HG02678 (cell line): ENCODE measurements at regions not wholly inside any gene's neighbourhood (a gene's known extent, or its start where the extent isn't known, plus 50 kb on each side); places are given as distances from the start of the nearest gene placed in this dataset.
A peak's percentile ranks its signal among the peaks of the same experiment; 100 is the strongest.

Experiments used
- ATAC-seq: cut with Tn5 transposase; IDR thresholded peaks from one replicate; pipeline ENCODE4 v1.9.1; 2021; ENCODE audit warnings: mild to moderate bottlenecking, moderate library complexity; ENCODE audit not compliant: unreplicated experiment

DNA sequence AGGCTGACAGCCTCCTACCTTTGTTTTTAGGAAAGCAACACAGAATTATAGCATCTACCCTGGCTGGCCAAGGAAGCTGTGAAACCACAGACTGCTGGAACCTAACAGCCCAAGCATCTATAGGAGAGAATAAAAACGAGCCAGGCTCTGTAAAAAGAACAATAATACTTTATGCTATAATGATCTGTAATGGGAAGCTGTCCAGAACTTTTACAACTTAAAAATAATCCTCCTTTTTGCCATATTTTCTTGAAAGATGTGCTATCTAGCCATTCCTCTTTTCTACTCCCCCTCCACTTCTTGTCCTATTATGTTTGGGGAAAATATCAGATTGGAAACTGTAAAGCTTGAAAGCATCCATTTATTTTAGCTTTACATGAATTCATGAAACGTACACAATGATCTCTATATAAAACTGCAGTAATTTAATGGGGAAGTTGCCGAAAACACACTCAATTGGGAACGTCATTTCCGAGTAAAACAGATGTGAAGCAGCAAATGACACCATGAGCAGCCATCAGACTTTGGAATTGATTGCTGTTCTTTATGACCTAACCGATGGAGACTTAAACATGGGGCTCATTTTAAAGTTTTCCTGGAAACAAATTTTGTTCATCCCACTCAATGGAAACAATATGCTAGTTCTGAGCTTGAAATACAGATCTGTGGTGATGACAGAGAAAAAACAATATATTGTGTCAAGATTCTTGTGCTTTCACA lies 450.3 kb upstream of the CLINT1 start:
- ATAC-seq, result no peak

DNA sequence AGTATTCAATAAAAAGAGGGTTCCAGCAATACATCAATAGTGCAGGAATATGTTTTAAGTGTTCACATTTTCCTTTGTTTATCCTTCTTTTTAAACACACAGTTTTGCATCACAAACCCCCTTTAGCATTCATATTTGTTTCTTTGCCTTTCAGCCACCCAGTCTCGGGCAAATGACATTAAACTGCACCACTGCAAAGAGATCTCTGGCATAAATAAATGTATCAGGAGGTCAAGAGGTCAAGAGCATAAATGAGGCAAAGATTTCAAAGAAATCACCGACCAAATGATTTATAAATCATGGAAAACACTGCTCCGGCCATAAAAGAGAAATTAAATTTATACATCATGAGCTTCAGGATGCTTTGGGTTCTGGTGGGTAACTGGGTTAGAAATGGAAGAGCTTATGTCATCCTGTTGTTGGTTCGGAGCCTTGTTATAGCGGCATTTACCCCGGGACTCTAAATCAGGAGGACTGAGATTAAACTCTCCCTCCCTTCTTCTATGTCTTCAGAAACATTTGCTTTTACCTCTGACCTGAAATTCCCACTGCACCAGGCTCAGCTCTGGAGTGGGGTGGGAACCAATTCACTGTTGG lies 449.6 kb upstream of the CLINT1 start:
- ATAC-seq, result no peak

DNA sequence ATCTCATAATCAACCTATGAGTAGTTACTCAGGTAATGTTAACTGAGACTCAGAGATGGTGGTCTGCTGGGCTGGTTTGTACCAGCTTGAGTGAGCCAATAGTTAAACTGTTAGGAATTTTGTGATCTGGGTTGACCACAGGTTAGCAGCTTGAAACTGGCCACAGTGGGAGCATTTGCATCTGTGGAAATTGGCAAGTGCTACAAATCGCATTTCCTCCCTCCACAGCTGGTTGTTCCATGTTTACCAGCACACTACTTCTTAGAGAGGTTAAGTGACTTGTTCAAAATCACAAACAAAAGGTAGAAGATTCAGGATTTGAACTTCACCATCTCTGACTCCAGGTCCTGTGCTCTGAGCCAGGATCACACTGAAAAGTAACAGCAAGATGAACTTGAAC lies 446.9 kb upstream of the CLINT1 start:
- no peak for ATAC-seq

DNA sequence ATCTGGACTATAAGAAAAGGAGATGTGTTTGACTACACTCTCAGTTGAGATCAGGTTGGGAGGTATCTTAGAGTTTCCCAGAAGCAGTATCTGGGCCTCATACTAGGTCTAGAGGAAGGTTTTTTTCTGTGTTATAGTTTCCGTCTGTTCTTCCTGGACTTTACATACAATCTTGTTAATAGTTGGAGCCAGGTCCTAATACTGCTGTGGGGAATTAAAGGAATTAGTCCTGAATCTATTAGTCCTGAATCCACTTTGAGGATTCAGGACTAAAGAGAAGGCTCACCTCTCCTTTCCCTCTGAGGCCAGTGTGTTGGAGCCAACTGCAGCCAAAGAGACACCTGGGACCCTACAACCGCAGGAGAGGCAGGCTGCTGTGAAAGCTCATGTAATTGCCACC lies 445.7 kb upstream of the CLINT1 start:
- ATAC-seq, result no peak

DNA sequence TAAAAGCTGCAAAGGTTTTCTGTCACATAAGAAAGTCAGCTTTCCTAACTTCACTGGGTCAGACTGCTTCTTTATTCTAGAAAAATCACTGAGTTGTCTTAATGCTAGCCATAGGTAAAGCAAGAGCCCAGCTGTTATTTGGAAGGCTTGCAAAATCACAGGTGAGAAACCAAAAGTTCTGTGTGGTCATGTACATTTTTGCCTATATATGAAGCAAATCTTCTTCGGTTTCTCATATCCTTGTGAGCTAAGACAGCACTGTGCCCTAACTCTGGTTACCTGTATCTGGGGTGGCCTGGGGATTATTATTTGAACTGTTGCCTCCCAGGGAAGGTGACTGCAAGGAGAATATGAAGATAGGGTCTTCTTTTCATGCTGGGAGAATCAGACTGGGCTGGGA lies 444.9 kb upstream of the CLINT1 start:
- ATAC-seq, result peak; percentile 52

DNA sequence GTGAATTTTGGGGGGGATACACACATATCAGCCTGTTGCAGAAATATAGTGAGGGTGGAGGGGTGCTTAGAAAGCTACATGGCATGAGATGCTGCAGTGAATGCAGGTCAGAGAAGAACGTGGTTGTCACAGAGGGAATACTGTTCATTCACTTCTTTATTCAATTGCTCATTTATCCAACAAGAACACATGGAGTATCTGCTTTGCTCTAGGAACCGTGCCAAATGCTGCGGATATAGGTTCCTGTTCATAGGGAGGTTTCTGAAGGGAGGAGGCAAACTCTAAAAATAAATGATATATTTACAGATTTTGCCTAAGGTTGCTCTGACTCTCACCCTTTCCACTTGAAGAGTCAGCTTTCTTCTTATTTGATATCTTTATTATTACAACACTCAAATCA lies 444.3 kb upstream of the CLINT1 start:
- no peak for ATAC-seq

DNA sequence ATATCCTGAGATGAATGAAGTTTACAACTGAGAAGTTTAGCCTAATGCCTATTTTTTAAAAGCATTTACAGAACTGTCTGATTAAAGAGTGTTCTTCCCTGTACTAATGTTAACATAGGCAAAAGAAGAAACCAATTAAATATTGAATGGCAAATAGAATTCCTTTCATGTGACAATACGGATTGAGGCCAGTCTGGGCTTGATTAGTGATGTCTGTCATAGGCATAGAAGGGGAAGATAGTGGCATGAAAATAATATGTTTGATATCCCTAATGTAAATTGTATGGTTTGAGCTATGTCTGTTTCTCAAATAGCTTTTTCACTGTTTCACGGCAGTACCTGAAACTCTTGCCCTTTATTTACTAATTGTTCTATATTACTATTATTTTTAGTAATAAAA lies 443.1 kb upstream of the CLINT1 start:
- no peak for ATAC-seq

DNA sequence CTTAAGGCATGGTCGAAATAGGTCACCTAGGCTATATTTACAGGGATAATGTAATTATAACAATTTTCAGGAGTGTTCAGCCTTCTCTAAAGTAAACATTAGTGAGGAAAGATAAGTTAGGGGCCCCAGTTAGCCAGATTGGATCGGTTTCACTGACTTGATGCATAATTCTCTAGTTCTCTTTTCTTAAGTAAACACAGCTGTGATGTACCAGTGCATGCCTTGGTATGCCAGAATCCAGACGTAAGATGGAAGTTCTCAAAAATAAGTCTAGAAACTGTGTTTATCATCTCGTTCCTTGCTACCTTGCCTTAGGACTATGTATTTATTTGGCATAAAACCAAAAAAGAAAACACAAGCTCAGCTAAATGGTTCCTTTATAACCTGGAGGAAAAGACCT lies 442.2 kb upstream of the CLINT1 start:
- no peak for ATAC-seq

DNA sequence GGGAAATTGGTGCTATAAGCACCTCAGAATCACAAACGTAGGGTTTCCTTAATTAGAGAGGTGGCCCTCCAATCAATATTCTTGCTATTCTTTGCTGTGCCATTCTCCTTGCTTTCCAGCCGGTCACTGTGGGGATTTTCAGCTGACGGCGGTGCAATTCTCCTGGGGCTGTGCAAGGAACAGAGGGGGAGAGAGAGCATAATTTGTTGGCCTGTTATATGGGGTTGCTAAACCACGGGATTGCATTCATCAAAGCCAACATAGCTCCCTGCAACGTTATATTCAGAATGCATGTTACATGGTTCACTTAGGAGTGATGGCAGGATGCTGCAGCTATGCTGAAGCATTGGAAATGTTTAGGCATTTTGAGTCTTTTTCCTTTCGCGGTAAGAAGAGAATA lies 441.3 kb upstream of the CLINT1 start:
- ATAC-seq, result no peak

DNA sequence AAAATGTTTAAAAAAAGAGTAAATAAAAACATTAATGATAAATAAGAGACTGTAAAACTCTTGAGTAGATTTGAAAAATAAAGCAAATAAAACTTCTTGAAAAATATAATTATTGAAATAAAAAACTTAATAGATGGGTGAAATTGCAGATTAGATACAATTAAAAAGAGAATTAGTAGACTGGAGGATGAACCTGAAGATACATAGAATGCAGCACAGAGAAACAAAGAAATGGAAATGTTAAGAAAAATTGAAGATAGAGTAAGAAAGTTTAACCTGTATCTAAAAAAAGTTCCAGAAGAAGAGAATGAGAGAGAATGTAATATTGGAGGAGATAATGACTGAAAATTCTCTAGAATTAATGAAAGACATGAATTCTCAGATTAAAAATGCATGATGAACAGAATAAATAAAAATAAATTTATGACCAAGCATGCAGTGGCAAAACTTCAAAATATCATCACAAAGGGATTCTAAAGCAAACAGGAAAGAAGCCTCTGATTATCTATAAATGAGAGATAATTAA lies 438.1 kb upstream of the CLINT1 start:
- ATAC-seq, result no peak

DNA sequence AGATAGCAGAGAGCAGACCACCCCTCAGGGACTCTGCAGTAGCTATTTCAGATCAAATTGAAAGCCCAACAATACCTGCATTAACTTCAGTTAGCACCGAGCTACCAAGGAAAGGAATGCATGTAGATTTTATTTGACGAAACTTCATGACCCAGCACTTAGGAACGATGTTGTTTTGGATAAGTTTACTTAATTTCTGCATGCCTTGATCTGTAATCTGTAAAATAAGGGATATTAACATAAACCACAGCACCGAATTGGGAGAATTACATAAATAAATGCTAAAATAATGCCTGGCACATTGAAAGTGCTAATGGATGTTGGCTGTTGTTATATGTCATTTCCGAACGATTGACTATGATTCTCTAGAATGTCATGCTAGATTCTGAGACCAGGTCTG lies 435.8 kb upstream of the CLINT1 start:
- ATAC-seq, result no peak

DNA sequence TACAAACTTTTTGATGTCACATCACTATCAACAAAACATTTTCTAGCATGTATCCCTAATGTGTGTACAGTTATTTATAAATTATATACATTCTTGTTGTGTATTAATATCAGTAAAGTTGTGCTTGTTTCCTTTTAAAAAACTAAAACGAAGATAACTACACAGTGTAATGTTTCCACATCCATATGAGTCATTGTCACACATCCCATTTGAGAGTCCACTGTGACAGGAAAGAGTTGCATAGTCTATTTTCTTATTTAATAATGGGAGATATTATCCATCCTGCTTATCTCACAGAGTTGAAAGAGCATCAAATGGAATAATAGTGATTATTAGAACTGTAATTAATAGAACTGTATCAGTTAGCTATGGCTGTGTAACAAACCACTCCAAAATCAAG lies 434.0 kb upstream of the CLINT1 start:
- no peak for ATAC-seq

DNA sequence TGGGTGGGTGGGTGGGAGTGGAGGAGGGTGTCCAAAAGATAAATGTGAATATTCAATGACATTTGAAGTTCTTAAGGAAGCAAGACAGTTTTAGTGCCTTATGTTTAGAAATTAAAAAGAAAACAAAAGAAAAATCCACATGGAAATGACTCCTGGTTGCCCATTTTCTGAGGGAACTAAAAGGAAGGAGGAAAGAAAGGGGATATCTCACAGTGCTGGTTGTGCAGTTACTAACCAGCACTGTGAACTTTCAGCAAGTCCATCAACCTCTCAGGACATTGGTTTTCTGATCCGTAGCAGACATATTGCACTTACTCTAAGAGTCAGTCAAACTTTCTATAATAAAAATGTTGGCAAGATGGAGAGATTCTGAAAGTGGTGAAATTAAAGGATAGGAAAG lies 431.0 kb upstream of the CLINT1 start:
- no peak for ATAC-seq

DNA sequence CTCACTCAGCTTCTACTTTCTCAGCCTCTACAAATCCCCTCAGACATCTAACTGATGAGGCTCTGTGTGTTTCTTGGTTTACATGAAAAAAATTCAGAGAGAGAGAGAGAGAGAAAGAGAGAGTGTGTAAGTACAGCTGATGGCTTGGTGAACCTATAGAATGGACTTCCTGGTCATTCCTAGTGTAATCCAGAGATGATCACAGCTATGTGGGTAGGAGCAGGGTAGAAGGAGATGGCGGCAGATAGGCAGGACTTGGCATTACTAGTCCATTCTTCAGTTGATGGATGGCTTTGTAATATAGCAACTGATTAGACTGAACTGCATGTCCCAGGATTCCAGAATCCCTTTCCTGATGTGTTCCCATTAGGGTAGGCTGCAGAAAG lies 429.3 kb upstream of the CLINT1 start:
- no peak for ATAC-seq

DNA sequence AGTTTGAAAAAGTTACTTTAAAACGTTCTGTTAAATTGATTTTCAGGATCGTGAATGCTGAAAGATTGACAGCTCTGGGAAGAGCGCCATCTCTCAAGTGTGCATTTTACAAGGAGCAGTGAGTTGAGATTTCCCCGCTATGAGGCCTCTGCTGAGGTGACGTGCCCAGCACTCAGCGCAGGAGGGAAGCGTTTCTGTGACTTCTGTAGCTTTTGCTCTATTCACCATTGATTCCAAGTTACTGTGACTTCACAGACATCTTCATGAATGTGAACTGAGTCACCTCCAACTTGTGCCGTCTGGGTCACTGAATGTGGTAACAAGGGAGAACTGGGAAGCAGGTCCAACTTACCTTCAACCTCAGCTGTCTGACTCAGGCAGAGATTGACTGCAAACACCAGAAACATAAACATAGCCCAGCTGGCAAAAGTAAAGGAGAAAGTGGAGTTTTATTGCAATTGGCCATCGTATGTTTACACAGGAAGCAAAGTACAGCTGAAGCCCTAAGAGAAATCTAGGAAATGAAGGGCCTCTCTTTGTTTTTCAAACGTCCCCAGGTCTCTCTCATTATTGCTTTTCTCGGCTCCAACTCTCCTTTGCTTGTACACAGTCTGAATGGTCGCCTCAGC lies 428.8 kb upstream of the CLINT1 start:
- ATAC-seq, result no peak

DNA sequence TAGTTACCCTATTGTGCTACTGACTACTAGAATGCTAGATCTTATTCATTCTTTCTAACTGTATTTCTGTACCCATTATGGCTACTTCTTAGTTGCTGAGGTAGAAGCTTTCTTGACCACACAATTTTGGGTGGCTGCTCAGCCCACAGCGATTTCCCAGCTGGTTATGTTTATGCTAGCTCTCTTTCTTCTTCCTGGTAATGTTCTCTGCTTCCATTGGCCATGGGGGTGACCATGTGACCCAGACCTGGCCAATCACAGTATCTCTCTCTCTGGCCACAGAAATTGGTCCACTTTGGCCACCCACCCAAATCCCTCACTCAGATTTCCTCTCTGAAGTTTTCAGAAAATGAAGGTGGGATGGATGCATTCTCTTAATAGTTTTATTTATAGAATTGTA lies 427.9 kb upstream of the CLINT1 start:
- no peak for ATAC-seq

DNA sequence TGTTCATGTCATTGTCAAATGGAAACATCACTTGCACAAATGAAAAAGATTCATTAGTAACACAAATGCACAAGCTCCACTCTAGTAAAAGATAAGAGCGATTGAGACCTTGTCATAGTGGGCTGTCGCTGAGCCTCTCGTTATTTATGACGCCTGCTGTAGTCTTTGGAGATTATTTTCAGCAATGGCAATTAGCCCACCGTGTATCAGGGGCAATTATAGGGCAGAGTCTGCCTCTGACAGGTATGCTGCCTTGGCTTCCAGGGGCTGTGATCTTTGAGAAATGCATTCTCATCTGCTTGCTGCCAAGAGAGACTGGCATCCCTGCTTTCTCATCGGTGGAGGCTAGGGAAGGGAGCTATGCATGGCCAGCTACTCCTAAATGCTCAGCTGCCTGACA lies 426.8 kb upstream of the CLINT1 start:
- no peak for ATAC-seq

DNA sequence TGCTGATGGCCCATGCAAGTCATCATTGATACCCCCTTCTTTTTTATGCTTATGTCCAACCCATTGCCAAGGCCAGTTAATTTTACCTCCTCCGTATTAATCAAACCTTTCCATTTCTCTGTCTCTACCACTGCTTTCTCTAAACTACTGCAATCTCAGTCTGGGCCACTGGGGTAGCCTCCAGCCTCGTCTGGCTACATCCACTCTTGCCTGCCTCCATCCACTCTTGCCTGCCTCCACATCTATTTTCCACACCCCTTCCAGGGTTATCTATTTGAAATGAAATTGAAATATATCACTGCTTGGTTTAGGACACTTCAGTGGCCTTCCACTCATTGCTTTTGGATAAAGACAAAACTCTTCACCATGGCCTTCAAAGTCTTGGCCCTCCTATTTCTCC lies 425.3 kb upstream of the CLINT1 start:
- no peak for ATAC-seq

DNA sequence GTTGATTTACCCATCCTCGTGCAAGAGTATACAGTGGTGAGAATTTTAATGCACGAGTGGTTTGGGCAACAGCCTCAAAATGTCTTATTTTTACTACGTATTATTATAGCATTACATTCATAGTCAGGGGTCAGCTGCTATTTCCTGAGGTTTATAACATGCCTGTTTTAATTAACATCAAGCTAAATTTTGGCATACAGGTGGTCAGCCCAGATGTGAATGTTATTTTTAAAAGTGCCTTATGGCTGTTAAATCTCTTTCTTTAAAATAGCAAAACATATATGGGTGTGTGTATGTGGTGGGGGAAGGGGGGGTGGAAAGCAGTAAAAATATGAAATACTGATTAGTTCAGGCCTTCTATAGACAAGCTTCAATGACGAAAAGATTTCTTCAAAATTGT lies 424.5 kb upstream of the CLINT1 start:
- ATAC-seq, result no peak

DNA sequence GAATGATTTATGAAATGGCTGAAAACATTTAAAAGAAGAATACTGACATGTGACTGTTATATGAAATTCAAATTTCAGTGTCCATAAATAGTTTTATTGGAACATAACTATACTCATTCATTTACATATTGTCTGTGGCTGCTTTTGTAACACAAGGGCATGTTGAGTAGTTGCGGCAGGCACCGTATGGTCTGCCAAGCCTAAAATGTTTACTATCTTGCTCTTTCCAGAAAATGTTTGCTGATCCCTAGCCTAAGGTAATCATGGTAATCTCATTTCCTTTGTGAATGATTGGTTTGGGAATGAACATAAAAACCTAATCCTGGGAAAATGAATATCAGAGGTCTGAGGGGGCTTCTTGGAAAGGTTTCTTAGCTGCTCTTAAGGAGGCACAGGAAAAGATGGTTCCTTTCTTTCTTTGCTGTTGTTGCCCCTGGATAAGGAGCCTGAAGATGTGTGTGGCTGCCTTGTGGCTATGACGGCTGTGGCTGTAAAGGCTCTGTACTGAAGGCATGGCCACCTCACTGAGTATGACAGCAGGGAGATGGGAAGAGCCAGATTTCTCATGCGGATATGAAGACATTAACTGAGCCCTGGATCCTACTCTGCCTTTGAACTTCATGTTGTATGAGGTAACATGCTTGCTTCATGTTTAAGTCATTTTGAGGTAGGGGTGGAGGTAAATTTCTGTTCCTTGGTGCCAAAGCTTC lies 419.4 kb upstream of the CLINT1 start:
- ATAC-seq, result no peak

DNA sequence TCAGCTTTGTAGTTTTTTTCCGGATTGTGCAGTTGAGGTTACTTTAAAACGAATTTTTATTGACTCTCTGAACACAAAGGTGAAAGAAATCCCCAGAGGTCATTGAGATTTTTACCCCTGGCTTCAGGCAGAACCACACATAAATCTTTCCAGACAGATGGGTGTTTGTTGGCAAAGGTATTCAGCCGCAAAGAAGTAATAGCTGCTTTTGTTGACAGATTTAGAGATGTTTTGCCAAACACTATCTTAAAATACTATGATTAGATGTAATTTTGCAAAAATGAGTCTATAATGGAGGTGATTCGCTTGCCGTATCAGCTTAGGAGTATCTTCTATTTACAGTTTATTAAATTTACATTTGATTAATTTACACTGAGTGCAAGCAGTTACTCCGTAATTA lies 418.3 kb upstream of the CLINT1 start:
- ATAC-seq, result no peak

DNA sequence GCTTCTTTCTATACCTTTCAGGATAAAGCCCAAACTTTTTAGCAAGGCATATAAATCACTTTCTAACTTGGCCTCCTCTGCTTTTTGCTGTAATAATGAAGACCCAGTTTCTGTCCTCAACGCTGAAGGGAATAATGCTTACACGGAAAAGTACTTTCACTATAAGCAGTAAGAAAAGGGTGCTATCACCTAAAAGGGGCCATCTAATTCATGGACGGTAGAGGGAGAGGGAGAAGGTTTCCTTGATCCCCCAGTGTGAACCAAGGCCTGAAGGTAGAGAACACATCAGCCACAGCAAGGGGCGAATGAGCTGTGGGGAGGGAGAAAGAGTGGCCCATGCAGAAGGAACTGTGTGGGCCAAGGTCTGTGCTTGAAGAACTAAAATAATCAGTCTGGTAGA lies 417.7 kb upstream of the CLINT1 start:
- ATAC-seq, result no peak
